HG03460 (cell line): ENCODE measurements at regions not wholly inside any gene's neighbourhood (a gene's known extent, or its start where the extent isn't known, plus 50 kb on each side); places are given as distances from the start of the nearest gene placed in this dataset.
A peak's percentile ranks its signal among the peaks of the same experiment; 100 is the strongest.
"Not testable (repeated sequence)": the region's sequence is repeated elsewhere in the genome, so short reads cannot be mapped to it uniquely, and the experiment has no call there.

Experiments used
- ATAC-seq: cut with Tn5 transposase; IDR thresholded peaks from one replicate; pipeline ENCODE4 v1.9.1; 2021; ENCODE audit not compliant: unreplicated experiment

DNA sequence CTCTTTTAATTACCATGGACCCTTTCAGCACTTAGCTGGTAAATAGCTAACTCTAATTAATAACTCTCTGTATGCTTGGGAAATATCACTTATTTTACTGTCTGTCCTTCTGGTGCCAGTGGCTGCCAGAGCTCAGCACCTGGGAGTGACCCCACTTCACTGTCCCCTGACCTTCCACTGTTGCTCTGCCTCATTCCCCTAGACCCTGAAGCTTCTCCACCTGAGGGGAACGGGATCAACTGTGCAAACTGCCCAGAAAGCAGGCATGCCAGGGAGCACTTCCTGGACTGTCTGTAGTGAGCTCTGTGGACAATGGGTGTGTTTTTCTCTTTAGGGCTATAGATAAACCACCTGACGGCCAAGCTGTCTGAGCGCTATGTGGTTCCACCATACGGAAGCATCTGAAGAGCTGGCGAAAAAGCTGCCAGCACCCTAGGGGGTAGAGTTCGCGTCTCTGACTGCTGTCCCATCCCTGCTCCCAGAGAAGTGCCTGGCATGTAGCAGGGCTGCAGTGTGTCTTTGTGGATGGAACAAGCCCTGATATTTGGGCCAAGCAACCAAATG lies 106.3 kb upstream of the FOXA2 start:
- no peak for ATAC-seq

GRCh38 chr20:22691369-22692118 lies 107.2 kb upstream of the FOXA2 start:
- peak; percentile 84 for ATAC-seq

DNA sequence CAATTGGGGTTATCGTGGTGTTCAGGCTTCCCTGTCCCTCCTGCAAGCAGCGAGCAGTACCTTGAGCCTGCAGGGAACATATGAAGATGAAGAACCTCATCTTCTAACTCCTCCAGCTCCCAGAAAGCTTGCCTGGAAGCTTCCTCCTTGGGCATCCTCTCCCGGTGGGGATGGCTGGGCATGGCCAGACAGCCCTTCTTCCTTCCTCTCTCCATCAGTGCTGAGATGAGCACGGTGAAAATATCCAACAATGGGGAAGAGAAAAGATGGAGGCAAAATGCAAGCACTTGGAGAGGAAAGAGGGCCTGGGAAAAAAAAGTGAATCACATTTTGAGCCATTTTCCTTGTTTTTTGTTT lies 107.7 kb upstream of the FOXA2 start:
- ATAC-seq = no peak

DNA sequence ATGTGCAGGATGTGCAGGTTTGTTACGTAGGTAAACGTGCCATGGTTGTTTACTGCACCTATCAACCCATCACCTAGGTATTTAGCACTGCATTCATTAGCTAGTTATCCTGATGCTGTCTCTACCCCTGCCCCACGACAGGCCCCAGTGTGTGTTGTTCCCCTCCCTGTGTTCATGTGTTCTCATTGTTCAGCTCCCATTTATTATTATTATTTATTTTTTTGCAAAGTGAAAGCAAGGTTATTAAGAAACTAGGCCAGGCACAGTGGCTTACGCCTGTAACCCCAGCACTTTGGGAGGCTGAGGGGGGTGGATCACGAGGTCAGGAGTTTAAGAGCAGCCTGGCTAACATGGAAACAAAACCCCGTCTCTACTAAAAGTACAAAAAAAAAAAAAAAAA lies 108.2 kb upstream of the FOXA2 start:
- ATAC-seq = not testable (repeated sequence)

- no peak for ATAC-seq
Measured at GRCh38 chr20:22696759-22697158, 112.4 kb upstream of the FOXA2 start.

GRCh38 chr20:22698259-22698842 lies 114.0 kb upstream of the FOXA2 start:
- no peak for ATAC-seq

GRCh38 chr20:22699396-22699795 lies 115.0 kb upstream of the FOXA2 start:
- ATAC-seq = no peak

DNA sequence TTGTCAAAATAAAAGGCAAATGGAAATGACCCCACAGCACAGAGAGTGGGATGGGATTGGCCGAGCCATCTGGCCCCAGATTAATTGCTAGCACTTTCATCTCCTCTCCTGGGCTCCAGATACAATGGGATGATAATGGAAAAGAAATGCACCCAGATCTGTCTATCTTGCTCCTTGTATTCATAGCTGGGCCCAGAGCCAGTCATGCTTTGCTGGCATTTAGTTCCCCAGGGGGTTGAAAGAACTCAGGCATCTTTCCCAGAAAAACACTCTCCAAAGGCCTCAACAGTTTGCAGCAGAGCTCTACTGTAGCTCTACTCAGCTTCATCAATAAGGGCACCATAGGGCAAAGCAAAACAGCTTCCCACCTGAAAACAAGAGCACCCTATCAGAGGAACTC lies 116.0 kb upstream of the FOXA2 start:
- ATAC-seq = no peak

DNA sequence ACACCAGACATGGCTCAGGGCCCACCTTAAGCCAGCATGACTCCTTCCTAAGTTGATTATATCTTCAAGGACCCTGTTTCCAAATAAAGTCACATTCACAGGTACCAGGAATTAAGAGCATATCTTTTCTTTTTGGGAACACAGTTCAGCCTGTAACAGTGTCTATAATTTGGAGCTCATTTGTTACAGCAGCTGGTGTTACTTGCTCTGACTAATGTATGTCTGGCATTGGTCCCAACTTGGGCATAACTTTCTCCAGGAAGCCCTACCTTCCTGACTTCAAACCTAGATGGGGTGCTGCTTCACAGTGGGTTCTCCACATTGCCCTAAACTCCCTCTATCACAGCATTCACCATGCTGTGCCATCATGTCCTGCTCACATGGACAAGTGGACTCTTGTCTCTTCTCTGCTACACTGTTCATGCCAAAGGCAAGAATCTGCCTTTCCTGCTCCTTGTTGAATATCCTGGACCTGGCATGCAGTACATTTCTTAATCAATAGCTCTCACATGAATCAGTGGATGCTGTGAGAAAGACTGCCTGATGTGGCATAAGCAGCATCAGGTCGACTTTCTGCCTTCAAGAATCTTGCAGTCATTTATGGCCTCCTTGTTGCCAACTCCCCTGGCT lies 117.4 kb upstream of the FOXA2 start:
- no peak for ATAC-seq

- no peak for ATAC-seq
Measured at GRCh38 chr20:22703843-22704242, 119.5 kb upstream of the FOXA2 start.

GRCh38 chr20:22711971-22712755 lies 127.8 kb upstream of the FOXA2 start:
- no peak for ATAC-seq

GRCh38 chr20:22716821-22717351 lies 132.5 kb upstream of the FOXA2 start:
- ATAC-seq = no peak

- ATAC-seq = no peak
Measured at GRCh38 chr20:22717466-22717865, 133.1 kb upstream of the FOXA2 start.

DNA sequence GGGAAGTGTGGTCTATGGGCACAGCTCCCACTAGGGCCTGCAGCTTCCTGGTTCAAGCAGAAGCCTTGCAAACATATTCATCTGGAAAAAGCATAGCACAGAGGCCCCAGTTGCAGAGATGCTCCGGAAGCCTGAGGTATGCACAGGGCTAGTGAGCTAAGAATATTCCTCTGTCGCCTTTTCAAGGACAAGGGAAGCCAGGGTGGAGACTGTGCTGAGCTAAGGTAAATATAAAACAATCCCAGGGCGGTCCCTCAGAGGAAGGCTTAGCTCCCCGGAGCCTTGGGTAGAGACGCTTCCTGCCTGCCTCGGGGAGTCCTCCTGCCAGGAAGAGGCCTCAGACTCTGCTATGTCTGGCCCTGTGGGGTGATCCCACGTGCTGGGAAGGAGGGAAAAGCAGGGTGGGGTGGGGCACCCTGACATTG lies 134.8 kb upstream of the FOXA2 start:
- ATAC-seq = no peak

- ATAC-seq = no peak
Measured at GRCh38 chr20:22720206-22720605, 135.8 kb upstream of the FOXA2 start.

DNA sequence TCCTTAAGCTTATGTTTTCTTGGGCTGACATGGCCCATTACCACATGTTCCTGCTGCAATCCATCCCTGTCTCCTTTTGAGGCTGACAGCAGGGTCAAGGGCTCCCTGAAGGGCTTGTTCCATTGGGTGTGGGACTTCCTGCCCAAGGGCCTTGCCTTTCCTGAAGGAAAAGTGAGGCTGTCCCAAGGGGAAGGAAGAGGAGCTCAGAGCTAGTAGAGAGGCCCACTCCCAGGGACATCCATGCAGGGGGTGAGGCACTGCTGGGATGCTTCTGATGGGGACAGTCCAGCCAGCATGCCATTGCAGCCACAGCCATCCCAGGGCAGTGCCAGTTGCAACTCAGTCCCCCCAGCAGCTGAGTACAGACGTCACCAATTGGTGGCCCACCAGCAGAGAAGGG lies 138.4 kb upstream of the FOXA2 start:
- ATAC-seq = no peak

GRCh38 chr20:22723659-22724058 lies 139.3 kb upstream of the FOXA2 start:
- no peak for ATAC-seq

- no peak for ATAC-seq
Measured at GRCh38 chr20:22728146-22728745, 143.9 kb upstream of the FOXA2 start.

- no peak for ATAC-seq
Measured at GRCh38 chr20:22729180-22729579, 144.8 kb upstream of the FOXA2 start.

DNA sequence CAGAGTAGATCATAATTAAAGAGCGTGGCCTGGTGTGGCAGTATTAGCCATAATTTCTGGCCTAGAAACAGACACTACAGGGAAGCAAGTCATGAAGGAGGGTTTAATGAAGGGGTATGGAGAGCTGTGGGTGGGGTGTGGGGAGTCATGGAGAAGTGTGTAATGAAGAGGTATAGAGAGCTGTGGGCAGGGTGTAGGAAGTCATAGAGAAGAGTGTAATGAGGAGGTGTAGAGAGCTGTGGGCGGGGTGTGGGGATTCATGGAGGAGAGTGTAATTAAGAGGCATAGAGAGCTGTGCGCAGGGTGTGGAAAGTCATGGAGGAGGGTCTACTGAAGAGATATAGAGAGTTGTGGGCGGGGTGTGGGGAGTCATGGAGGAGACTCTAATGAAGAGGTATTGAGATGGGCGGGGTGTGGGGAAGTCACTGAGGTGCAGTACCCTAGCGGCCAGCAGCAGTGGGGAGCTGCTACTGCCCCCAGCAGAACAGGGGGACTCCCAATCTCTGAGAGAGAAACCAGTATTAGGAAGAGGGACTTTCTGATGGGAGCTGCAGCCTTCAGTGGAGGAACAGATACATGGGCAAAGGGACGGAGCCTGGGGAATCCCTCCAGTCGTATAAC lies 145.4 kb upstream of the FOXA2 start:
- no peak for ATAC-seq
